NCI-H2196 (cell line): ENCODE measurements at regions not wholly inside any gene's neighbourhood (a gene's known extent, or its start where the extent isn't known, plus 50 kb on each side); places are given as distances from the start of the nearest gene placed in this dataset.

Experiments used
- DNase-seq: peaks from one replicate; lab custom pipeline; 2025; ENCODE audit not compliant: unreplicated experiment; lab: John Stamatoyannopoulos, UW

DNA sequence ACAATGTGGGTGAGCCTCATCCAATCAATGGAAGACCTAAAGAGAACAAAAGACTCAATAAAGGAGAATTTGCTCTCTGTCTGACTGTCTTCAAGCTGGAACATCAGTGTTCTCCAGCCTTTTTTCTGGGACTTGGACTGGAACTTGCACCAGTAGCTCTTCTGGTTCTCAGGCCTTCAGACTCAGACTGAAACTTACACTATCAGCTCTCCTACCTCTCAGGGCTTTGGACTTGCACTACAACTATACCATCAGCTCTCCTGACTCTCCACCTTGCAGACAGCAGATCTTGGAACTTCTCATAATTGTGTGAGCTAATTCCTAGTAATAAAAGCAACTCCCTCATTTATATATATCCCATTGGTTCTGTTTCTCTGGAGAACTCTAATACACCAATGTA is 185.9 kb downstream of the SMIM20 start:
- no peak for DNase-seq

GRCh38 chr4:26101011-26101410 is 187.0 kb downstream of the SMIM20 start:
- no peak for DNase-seq

- no peak for DNase-seq
Observed at GRCh38 chr4:26104056-26104685, 190.2 kb downstream of the SMIM20 start.

GRCh38 chr4:26105337-26105736 is 191.3 kb downstream of the SMIM20 start:
- no peak for DNase-seq

- no peak for DNase-seq
Observed at GRCh38 chr4:26105815-26106699, 192.0 kb downstream of the SMIM20 start.

GRCh38 chr4:26106776-26107175 is 192.8 kb downstream of the SMIM20 start:
- no peak for DNase-seq

DNA sequence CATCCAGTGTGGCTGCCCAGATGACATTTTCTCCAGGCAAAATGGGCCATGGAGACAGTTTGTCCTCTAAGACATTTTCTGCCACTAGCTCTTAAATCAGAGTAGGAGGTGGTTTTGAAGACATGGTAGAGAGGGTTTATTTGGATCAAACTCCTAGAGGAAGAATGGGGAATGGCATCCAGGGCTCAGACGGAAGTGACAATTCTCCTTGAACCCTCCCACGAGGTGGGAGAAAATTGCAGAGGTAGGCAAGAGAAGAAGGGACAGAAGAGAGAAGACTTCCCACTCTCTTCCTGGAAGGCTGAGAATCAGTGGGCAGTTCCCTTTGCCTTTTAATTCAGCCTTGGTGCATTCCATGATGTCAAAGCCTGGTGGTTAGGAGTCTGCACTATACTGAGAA is 194.0 kb downstream of the SMIM20 start:
- DNase-seq = no peak

DNA sequence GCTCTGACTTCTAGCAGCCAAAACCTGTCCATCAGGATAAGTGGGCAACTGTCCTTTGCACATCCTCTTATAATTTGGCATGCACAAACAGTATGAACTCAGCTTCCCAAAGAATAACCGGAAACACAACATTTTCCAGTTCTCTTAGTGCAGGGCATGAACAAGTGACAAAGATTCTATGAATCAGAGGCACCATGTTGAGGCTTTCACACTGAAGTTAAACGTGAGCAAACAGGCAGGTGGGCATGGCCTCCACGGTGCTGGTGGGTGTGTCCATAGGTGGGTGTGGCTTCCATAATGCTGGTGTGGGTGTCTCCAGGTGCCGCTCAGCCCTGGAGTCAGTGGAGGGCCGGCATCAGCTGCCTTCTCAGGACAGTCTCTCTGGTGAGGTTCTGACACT is 196.5 kb downstream of the SMIM20 start:
- no peak for DNase-seq

DNA sequence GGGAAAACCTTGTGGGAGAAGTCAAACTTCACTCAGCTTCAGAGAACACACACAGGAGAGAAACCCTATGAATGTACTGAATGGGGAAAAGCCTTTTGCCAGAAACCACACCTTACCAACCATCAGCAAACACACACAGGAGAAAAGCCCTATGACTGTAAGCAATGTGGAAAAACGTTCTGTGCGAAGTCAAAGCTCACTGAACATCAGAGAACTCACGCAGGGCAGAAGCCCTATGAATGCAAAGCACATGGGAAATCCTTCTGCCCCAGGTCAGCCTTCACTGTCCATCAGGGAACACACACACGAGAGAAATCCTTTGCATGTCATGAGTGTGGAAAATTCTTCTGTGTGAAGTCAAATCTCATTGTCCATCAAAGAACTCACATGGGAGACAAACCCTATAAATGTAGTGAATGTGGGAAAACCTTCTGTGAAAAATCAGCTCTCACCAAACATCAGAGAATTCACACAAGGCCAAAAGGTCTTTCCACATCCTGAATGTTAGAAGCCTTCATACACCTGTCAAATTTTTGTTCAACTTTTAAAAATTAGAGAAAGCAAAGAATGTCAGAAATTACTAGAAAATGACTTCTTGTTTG is 199.4 kb downstream of the SMIM20 start:
- DNase-seq = no peak

- no peak for DNase-seq
Observed at GRCh38 chr4:26116057-26116456, 202.0 kb downstream of the SMIM20 start.

GRCh38 chr4:26120098-26120825 is 200.6 kb upstream of the RBPJ start:
- DNase-seq = no peak

GRCh38 chr4:26122690-26123089 is 198.1 kb upstream of the RBPJ start:
- DNase-seq = no peak

- no peak for DNase-seq
Observed at GRCh38 chr4:26124753-26125321, 196.0 kb upstream of the RBPJ start.

- no peak for DNase-seq
Observed at GRCh38 chr4:26126143-26126718, 194.6 kb upstream of the RBPJ start.

DNA sequence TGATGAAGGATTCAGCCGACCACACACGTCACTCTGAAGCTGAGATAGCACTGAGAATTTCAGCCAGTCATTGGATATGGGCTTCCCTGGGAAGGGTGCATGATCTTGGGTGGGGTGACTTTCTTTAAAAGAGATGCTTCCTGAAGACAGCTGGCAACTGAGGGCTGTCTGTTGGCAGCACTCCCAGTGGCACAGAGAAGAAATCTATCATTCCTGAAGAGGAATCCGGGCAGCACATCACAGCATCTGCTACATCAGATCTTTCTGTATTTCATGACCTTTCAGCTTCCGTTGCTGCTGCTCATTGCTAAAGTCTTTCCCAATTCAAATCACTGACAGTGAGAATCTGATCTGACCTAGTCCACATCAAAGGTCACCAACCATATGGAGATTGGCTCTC is 193.8 kb upstream of the RBPJ start:
- DNase-seq = no peak

DNA sequence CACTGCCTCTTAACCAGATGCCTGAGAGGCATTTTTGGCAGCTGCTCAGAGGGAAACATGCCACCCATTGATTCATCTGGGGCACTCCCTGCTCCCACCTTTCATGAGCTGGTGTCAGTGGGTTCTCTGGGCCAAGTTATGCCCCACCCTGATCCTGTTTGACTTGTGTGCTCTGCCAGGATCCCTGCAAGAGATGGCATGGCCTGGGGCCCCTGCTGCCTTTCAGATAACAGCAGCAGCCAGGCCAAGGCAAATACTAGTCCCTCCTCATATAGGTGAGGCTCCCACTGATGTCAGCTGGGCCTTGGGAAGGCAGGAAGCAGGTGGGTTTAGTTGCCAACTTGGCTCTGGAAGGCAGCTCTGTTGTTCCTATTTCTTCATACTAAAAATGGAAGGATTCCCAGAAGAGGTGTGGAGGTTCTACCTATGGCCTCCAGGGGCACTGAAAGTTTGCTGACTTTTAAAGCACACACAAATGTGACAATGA is 192.9 kb upstream of the RBPJ start:
- DNase-seq = peak; percentile 77

- DNase-seq = no peak
Observed at GRCh38 chr4:26130173-26130572, 190.6 kb upstream of the RBPJ start.

DNA sequence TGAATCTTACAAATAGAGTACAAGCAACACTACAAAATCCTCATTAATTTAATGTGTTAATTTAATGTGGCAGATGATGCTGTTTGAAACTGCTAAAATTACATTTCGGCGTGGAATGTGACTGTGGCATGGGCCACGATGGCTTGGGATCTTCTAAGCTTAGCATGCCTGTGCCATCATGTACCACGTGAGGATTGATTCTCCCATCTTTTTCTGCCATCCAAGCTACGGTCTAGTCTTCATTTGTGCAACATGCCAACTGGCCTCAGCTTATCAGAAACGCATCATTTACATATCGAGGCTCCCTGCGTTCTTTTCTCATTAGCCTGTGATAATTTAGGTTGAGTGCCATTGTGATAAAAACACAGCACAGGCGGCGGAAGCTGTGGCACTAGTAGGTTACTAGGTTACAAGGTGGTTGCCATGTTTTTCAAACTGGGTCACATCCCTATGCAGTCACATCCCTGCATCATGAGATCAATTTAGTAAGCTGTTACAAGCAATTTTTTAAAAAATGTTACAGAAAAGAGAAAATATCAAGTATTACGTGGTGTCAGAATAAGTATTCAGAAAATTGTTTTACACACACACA is 189.9 kb upstream of the RBPJ start:
- no peak for DNase-seq

- no peak for DNase-seq
Observed at GRCh38 chr4:26131711-26132110, 189.1 kb upstream of the RBPJ start.

DNA sequence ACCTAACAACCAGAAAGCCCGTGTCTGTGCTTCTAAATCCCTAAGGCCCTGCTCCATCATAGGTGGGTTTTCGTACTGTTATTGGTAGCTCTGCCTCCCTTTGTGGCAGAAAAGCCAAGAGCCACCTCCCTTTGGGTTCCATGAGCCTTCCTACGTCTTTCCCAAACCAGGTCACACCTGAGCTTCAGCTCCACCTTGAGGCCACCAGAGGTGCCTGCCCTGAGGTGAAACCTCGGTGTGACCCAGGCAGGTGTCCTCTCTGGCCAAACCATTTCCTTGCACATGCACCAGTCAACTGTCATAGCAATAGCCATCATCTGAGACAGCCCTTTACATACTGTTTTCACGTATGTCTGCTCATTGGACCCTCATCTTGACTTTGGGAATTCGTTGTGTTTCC is 188.0 kb upstream of the RBPJ start:
- no peak for DNase-seq
